GM21619 (cell line): ENCODE measurements at regions not wholly inside any gene's neighbourhood (a gene's known extent, or its start where the extent isn't known, plus 50 kb on each side); places are given as distances from the start of the nearest gene placed in this dataset.
"Not testable (repeated sequence)": the region's sequence is repeated elsewhere in the genome, so short reads cannot be mapped to it uniquely, and the experiment has no call there.

ENCODE experiments used
- ATAC-seq: cut with Tn5 transposase; IDR thresholded peaks from one replicate; pipeline ENCODE4 v1.9.1; 2021; ENCODE audit not compliant: unreplicated experiment

DNA sequence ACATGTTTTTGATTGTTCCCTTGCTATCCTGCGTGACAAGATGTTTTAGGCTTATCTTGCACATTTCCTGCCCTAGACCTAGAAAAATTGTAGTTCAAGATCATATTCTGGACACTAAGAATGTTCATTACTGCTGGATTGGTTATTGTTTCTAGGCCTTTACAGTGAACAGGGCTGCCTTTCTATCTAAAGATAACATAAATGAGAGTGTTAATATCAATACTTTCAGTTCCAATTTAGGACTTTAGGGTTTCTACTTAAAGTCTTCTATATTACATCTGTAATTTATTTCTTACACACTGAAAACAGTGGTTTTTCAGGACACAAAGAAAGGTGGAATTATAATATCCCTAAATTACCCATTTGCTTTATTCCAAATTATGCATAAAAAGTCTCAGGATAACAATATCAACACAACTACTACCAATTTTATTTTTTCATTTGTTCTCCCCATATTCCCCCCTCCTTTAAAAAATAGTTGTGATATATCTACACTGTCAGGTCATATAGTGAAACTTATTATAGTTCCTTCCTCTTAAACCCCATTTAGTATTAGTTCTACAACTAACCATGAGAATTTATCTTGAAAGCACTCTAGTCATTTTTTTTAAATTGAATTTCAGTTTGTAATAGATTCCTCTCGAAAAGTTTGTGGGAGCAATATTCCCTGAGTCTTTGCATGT, 293.9 kb upstream of the RIOK2 start:
- ATAC-seq = peak; percentile 44

DNA sequence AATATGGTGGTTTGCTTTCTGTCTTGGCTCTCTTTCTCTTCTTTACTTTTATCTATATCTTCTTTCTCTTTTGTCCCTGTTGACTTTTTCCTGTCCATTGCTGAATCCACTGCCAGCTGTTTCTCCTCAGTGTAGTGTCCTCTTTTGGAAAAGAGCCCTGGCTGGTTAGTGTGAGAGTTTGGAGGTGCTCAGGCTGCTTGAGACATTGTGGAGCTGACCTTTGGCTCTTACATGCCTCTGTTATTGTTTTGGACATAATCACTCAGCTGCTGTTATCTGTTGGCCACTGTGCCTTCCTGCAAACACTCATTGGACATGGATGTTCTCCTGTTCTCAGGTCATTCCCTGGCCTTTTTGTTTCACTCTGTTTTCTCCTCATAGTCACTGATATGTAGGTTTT, 295.4 kb upstream of the RIOK2 start:
- ATAC-seq = no peak

DNA sequence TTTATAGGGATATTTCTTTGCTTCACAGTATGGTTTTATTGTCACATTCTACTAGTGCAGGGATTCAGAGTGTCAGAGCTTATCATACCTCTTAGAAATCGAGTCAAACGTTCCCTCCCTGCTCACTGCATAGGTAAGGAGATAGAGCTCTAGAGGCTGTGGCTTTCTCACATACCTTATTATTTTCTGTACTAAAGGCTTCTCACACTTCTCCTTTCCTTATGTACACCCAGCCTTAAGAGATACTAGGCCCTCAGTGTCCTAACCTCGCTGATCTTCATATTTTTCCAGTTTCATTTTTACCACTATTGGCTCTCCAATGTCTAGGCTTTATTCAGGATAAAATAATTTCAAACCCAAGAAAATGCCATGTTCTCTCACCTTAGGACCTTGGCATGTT, 297.3 kb upstream of the RIOK2 start:
- ATAC-seq = no peak

DNA sequence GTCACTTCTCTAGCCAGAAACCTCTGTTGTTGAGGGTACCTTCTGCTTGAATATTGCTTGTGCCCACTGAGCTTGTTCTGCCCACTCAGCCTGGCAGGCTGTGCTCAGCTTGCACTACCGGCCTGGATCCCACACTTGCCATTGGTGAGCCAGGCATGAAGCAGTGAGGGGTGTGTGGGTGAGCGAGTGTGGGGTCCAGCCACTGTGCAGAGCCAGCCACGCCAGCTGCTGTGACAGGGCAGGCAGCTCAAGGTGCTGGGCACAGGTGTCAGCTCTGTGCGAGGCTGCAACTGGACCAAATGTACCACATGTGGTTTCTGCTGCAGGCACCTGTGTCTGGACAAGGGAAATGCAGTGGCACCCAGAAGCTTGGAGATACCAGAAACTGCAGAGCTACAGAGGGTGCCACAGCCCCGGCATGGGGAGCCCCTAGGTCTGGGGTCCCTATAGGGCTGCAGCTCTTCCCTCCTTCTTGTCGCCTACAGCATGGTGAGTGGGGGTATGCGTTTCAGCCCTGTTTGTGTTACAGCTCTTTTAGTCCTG, 305.1 kb upstream of the RIOK2 start:
- ATAC-seq = no peak

DNA sequence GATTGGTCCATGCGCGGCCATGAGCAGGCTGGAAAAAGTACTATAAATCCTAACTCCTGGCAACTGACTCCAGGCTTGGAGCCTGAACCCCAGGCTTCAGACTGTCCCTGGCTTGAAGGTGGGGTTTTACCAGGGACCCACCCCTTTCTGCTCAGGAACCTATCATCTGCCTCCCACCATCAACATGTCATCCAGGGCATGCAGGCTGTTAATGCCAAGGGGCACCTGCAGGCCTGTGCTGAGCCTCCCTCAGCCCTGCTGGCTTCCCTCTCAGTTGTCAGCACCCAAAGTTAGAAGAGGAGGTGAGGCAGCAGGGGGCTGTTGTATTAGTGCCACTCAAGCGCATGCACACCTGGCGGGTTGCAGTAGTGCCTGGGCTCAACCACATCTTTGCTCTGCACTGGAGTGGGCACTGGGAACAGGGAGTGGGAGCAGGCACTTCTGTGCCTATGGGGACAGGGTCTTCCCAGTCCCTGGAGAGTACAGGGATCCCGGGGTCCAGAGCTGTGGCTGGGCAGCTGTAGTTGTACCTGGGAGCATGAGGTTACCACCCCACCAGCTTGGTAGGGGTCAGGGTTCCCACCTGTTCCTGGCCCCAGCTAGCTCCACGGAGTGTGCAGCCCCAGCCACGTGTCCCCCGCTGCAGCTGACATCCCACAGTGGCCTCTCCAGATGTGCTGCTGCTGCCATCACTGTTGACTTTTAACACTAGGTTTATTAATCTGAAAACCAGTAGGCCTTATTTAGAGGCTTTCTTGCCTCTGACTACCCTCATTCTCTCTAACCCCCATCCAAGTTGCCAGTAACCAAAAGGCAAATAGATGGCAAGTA, 306.2 kb upstream of the RIOK2 start:
- no peak for ATAC-seq

DNA sequence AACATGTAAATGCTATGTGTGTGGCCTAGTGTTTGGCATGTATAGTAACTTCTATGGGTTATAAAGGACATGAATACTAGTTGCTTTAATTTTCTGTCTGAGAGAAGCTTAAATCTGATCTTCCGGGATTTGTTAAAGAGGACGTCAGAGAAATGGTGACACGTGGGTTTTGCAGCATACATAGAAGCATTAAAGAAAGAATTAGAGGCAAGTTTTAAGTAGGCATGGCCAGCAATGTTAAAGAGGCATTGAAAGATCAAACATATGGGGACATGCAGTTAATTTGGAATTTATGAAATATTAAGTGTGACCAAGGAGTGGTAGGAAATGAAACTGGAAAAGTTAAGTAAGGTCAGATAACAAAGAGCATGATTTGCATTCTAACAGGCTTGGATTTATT, 311.4 kb upstream of the RIOK2 start:
- ATAC-seq = no peak

DNA sequence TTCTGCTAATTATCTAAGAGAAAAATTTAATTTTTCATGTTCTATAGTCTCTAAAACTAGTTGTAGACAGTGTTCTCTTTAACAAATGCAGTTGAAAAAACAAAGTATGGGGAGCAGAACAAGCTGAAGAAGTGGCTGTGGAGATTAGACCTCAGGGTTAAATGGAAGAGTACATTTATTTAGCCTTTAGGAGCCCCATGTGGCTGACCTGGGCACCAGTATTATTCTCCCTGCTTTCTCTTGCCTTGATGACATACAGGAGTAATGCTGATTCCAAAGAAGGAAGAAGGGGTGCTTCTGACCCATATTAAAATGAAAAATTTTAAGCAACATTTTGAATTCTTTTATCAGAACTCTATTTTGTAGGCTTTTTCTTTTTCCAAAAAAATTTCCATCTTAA, 312.3 kb upstream of the RIOK2 start:
- ATAC-seq = no peak

DNA sequence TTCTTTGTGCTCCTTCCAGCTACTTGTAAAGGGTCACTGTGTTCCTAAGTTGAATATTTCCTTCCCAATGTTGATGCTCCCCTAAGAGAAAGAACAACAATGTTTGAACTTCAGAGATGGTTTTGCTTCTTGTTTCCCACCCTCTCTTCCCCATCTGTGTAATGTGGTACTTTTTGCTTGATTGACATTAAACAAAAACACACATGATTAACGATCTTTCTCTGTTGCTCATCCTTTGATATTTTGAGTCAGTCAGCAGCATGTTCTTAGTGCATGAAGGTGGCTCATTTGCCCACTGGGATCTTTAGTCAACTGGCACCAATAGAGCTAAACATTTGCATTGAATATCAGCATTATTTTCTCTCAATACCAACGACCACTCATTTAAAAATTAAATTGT, 313.0 kb upstream of the RIOK2 start:
- ATAC-seq = no peak

DNA sequence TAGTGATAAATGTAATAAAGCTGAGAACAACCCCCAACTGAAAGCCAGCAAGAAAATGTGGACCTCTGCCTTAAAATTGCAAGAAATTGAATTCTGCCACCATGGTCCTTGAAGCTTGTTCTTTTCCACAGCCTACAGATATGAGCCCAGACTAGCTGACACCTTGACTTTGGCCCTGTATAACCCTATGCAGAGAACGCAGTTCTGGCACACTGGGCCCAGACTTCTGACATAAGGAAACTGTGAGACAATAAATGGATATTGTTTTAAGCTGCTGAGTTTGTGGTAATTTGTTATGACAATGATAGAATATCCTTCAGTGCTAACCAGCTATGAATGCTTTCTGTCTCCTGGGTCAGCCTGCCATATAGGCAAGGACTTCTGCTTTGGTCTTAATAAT, 315.6 kb upstream of the RIOK2 start:
- ATAC-seq = no peak

DNA sequence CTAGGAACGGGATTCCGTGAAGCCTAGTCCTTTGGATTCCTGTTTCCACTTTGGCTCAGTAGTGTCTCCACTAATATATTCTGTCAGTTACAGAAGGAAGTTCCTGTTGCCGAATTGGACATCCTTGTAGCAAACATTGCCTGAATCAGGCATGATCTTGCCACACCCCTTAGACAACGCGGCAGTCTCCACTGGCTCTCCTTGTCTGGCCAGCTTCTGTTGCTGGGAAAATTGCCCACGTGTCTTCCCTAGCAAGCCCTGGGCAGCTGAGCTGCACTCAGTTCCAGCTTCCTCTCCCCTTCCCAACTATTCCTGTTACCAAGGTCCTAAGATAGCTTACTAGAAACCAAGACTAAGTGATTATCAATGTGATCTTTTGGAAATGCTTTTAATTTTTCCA, 316.6 kb upstream of the RIOK2 start:
- no peak for ATAC-seq

DNA sequence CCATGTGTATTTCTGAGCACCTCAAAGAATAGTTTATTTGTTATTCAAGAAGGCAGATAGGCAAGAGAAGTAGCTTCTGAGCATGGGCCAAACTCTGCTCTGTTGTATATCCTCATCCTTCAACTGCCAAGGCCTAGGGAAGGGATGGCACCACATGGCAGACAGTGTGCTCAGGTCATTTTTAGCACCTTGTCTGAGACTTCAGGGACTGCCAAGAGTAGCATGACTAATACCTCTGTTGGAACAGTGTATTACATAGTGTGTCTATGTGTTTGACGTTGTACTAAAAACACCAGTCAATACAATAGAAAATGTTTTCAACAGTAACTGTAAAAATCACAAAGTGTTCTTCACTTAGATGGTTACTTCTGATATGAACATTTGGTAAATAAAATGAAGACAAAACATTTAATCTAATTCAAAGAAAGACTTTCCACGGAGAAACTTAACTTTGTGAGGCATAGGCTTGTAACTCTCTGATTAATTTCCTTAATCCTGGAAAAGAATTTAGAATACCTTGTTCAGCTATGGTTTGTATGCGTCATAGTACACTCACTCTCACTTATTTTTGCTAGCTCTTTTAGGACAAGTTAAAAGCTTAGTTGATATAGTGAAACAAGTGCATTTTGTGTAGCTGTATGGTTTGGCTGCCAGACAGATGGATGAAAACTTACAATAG, 318.4 kb upstream of the RIOK2 start:
- no peak for ATAC-seq

DNA sequence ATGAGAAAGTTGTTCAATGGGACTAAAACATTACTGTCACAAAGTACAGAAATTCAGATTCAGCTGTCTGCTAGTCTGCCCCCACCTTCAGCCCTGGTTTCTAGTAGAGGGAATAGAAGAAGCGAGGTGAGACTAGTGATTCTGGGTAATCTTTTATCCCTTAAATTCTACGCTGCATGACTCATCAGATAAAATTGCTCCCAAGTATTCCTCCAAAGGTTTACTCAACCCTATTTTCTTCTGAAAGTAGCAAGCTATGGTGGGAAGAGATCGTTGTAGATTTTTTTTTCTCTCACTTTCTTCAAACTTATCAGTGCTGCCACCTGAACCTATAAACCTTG, 318.9 kb upstream of the RIOK2 start:
- no peak for ATAC-seq

DNA sequence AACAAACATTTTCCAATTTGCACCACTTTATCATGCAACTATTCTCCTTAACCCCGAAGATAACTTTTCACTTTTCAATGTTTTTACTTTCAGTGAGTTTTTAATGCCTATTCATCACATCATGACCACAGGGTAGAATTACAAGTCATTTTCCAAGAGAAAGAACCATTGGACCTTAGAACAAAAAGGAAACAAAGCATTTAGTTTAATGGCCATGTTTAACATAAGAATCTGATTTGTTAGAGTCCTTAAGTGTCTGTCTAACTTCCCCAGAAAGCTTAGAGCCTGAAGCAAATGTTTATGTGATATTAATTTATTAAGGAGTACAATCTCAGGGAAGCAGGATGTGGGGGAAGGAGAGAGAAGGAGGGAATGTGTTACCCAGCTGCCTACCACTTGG, 325.8 kb upstream of the RIOK2 start:
- ATAC-seq = no peak

DNA sequence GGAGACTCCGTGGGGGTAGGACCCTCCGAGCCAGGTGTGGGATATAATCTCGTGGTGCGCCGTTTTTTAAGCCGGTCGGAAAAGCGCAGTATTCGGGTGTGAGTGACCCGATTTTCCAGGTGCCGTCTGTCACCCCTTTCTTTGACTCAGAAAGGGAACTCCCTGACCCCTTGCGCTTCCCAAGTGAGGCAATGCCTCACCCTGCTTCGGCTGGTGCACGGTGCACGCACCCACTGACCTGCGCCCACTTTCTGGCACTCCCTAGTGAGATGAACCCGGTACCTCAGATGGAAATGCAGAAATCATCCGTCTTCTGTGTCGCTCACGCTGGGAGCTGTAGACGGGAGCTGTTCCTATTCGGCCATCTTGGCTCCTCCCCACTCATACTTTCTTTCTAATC, 336.5 kb upstream of the RIOK2 start:
- ATAC-seq = not testable (repeated sequence)

DNA sequence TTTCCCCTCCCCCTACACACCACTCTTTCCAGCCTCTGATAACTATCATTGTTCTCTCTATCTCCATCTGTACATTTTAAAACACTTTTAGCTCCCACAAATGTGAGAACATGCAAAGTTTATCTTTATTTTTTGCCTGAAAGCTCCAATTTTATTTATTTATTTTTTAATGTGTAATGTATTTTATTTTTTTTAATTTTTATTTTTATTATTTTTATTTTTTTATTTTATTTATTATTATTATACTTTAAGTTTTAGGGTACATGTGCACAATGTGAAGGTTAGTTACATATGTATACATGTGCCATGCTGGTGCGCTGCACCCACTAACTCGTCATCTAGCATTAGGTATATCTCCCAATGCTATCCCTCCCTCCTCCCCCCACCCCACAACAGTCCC, 340.3 kb upstream of the RIOK2 start:
- ATAC-seq = not testable (repeated sequence)

DNA sequence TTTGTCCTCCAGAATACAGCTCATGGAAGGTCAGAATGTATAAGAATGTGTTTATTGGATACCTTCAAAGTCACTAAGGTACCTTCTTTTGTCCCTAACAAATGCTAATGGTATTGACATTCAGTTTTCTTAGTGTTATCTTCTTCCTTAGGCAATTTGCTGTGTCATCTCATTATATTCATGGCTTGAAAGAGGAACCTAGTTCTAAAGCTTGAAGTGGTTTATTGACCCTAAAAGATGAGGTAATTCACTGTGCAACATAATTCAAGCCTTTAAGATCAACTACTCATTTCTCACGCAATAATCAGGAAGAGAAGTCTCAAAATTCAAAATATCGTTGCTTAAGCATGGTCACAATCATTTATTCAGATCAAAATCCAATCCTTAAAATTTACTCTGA, 342.7 kb upstream of the RIOK2 start:
- no peak for ATAC-seq

DNA sequence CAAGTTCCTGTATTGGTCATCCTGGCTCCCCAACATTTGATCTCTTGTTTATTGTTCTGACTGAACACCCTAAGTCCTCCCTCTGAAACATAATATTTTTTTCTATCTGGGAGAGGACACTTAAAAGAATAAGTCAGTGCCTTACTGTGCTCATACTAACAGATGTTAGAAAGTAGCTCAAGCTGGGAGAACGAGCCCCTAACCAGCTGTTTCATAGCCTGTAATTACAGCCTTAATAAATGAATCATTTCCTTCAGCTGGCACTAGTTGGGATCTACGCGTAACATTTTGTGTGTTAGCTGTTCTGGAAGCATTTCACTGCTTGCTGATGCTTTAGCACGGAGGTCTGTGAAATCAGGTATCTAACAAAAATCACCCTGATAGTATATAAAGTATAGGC, 345.9 kb upstream of the RIOK2 start:
- ATAC-seq = no peak

DNA sequence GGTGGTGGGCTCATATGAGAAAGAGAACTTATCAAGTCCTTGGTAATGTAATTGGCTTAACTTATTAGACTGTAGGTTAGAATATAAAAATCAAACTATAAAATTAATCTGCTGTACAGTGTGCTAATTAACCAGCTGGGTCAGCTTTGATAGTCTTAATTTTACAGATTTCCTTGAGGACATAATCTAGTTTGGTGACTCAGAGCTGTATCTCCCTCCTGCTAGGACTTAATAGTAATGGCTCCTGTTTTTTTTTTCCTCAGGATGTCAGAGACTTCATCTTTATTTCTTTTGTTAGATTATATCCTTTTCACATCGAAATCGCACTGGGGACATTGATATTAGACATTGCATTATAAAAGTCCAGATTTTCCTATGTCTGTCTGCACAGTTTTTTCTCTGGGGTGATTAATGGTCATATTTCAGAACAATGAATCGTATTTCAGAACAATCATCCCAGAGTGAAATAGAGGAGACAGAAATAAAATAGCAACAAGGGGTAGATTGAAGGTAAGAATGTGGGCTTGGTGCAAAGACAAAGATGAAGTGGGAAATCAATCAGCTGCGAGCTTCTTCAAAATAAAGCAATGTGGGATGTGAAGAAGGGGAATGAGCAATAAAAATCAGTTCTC, 346.4 kb upstream of the RIOK2 start:
- no peak for ATAC-seq

DNA sequence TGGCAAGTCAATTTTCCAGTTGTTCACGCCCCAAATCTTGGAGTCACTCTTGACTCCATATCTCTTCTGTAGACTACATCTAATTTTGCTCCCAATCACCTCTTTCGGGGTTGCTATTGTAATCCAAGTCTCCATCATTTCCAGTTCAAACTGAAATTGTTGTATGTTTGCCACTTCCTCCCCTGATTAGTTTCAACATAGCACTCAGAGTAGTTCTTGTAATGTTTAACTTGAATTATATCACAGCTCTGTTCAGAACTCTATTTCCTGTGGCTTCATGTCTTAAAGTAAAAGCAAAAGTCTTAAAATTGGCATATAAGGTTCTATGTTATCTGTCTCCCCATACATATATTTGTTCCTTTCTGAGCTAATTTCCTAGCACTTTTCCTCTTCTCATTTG, 348.5 kb upstream of the RIOK2 start:
- peak; percentile 91 for ATAC-seq

DNA sequence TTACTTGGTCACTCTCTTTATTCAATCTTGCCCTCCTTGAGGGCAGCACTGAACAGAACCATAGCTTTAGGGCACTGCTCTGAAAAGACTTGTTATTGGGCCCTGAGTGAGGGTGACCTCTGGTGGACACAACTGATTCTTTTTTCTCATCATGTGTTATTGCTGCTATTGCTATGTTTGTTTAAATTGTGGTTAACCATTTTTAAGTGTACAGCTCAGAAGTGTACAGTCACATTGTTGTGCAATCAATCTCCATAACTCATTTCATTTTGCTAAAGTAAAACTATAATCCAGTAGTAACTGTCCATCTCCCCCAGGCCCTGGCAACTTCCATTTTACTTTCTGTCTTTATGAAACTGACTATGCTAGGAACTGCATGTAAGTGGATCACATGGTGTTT, 351.1 kb upstream of the RIOK2 start:
- ATAC-seq = peak; percentile 58

DNA sequence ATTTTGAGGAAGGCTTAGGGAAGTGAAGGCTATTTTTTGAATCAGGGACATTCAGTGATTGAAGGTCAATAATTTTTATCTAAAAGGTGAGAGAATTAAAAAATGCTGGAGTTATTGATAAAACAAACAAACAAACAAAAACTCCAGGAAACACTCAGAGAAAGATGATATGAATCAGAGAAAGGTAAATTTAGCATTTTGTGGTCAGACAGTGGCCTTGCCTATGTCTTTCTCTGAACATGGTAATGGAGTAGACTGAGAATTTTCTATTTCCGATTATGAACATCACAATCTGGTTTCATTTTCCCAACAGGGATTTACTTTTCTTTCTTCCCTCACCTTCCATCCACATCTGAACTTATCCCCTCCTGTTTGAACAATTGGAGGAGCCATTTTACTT, 353.6 kb upstream of the RIOK2 start:
- ATAC-seq = no peak

DNA sequence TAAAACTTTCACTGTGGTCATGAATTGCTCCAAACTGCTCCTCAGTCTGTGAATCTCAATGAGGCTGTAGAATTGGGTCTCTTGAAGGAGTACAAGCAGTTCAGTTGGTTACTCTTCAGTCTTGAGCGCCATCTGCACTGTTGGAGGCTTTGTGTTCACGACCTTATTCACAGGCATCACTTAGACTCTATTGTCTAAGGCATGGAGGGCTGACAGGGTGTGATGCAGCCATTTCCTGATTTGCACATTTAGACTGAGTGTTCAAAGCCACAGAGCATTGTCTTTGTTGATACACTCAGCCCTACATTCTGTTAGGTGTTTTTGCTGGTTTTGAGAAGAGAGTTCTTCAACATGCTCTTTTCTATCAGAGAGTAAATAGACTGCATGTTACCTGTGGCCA, 355.9 kb upstream of the RIOK2 start:
- ATAC-seq = no peak
